ENCODE measurements at regions not wholly inside any gene's neighbourhood (a gene's known extent, or its start where the extent isn't known, plus 50 kb on each side); places are given as distances from the start of the nearest gene placed in this dataset.

DNA sequence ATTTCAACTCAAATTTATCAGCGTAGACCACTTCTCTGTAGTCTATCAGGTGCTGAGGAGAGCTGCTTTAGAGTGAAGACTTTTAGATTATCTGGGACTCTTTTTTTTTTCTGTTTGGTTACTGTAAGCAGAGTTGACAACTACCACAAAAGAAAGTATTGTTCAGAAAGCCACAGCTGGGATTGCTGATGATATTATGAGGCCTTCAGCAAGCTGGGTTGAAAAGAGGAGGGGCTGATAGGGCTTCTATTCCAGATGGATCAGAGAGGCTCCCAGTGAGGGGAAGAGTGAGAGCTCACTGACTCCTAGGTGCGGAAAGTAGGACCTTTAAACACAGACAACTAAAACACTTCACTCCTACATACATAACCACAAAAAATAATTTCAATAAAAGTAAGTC is 188.5 kb upstream of the FERD3L start:
- Histone ChIP-seq H3K79me2 (ENCODE audit: insufficient read depth, low read depth) (no peaks in the 10 kb centered on the region), H3K27ac (no peak overlapping the region), H3K4me3 (IDR thresholded peaks at IDR 0.05; ENCODE audit: insufficient read depth, low read depth, low read length) (no peak overlapping the region), H3K4me2 (no peak overlapping the region), H4K20me1 (ENCODE audit: insufficient read depth) (no peaks in the 10 kb centered on the region), H3K9ac (no peak overlapping the region), H3K27me3 (ENCODE audit: insufficient read depth, low read depth) (no peaks in the 10 kb centered on the region), H2AFZ (ENCODE audit: low read depth) (no peak overlapping the region), H3K4me1 (ENCODE audit: low read depth, poor library complexity, severe bottlenecking) (no peaks in the 10 kb centered on the region), H3K36me3 (ENCODE audit: insufficient read depth) (no peaks in the 10 kb centered on the region)
- TF ChIP-seq, protein P1, sequence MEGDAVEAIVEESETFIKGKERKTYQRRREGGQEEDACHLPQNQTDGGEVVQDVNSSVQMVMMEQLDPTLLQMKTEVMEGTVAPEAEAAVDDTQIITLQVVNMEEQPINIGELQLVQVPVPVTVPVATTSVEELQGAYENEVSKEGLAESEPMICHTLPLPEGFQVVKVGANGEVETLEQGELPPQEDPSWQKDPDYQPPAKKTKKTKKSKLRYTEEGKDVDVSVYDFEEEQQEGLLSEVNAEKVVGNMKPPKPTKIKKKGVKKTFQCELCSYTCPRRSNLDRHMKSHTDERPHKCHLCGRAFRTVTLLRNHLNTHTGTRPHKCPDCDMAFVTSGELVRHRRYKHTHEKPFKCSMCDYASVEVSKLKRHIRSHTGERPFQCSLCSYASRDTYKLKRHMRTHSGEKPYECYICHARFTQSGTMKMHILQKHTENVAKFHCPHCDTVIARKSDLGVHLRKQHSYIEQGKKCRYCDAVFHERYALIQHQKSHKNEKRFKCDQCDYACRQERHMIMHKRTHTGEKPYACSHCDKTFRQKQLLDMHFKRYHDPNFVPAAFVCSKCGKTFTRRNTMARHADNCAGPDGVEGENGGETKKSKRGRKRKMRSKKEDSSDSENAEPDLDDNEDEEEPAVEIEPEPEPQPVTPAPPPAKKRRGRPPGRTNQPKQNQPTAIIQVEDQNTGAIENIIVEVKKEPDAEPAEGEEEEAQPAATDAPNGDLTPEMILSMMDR (conservative IDR thresholded peaks at IDR 0.05; ENCODE audit: low read depth, low read length), result no peak

DNA sequence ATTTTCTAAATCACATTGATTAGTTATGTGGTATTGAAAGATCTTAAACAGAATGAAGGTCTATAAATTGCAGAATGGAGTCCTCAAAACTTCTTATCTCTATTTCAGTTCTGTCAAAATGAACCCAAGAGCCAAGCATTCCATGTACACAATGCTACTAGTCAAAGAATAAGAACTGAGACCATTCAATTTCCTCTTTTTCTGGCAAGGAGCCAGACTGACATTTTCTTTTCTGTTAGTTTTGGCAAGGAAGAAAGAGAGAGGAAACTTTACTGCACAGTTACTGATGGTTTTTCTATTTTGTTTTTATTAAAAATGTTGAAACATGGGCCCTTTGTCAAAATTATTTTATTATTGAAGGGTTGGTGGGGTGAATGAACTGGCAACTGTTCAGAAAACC is 181.8 kb upstream of the FERD3L start:
- Histone ChIP-seq H4K20me1 (ENCODE audit: insufficient read depth) (no peaks in the 10 kb centered on the region), H3K79me2 (ENCODE audit: insufficient read depth, low read depth) (no peaks in the 10 kb centered on the region), H3K9ac (no peak overlapping the region), H3K27ac (no peak overlapping the region), H3K4me1 (ENCODE audit: low read depth, poor library complexity, severe bottlenecking) (no peaks in the 10 kb centered on the region), H2AFZ (ENCODE audit: low read depth) (no peak overlapping the region), H3K36me3 (ENCODE audit: insufficient read depth) (no peaks in the 10 kb centered on the region), H3K27me3 (ENCODE audit: insufficient read depth, low read depth) (no peaks in the 10 kb centered on the region), H3K4me3 (IDR thresholded peaks at IDR 0.05; ENCODE audit: insufficient read depth, low read depth, low read length) (no peak overlapping the region), H3K4me2 (no peak overlapping the region)
- TF ChIP-seq, protein P1 (conservative IDR thresholded peaks at IDR 0.05; ENCODE audit: low read depth, low read length), result no peak

DNA sequence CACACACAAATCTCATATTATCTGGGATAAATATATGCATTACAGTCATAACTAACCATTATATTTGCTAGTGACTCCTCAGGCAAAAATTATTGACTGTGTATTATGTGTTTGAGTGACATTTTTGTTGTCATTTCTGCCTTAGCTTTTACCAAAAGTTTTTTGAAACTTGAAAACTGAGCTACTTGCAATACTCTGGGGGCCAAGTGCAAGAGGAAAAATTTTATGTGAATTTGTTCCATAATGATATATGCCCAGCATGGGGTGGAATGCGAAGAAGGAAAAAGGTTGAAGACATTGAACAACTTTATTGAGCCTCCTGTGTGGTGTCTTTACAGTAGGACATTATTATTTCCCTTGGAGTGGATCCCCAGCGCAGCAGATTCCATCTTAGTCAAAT is 176.8 kb upstream of the FERD3L start:
- H3K4me3 ChIP-seq (IDR thresholded peaks at IDR 0.05; ENCODE audit: insufficient read depth, low read depth, low read length), result no peak overlapping the region
- H3K36me3 ChIP-seq (ENCODE audit: insufficient read depth), result no peaks in the 10 kb centered on the region
- no peak overlapping the region for H3K27ac ChIP-seq
- H3K4me2 ChIP-seq, result no peak overlapping the region
- no peaks in the 10 kb centered on the region for H3K27me3 ChIP-seq (ENCODE audit: insufficient read depth, low read depth)
- H3K9ac ChIP-seq, result no peak overlapping the region
- H3K79me2 ChIP-seq (ENCODE audit: insufficient read depth, low read depth), result no peaks in the 10 kb centered on the region
- TF ChIP-seq, protein P1 (conservative IDR thresholded peaks at IDR 0.05; ENCODE audit: low read depth, low read length), result no peak
- no peaks in the 10 kb centered on the region for H4K20me1 ChIP-seq (ENCODE audit: insufficient read depth)
- H3K4me1 ChIP-seq (ENCODE audit: low read depth, poor library complexity, severe bottlenecking), result no peaks in the 10 kb centered on the region
- H2AFZ ChIP-seq (ENCODE audit: low read depth), result no peak overlapping the region

DNA sequence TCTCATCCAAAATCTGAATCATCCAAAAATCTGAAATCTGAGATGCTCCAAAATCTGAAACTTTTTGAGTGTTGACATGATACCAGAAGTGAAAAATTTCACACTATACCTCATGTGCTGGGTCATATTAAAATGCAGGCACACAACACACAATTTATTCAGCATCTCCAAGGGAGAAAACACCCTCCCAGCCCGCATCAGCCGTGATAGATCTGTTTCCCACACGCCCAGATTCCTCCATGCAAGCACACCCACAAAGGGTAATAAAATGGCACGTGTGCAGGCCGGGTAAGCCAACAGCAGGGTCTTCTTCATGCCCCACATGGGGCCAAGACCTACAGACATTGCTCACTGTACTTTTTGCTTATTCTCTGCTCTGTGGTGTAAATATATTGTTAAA is 173.1 kb upstream of the FERD3L start:
- Histone ChIP-seq H3K27ac (no peak overlapping the region), H3K36me3 (ENCODE audit: insufficient read depth) (no peaks in the 10 kb centered on the region), H3K4me3 (IDR thresholded peaks at IDR 0.05; ENCODE audit: insufficient read depth, low read depth, low read length) (no peak overlapping the region), H3K4me1 (ENCODE audit: low read depth, poor library complexity, severe bottlenecking) (no peaks in the 10 kb centered on the region), H4K20me1 (ENCODE audit: insufficient read depth) (no peaks in the 10 kb centered on the region), H3K79me2 (ENCODE audit: insufficient read depth, low read depth) (no peaks in the 10 kb centered on the region), H3K27me3 (ENCODE audit: insufficient read depth, low read depth) (no peaks in the 10 kb centered on the region), H2AFZ (ENCODE audit: low read depth) (no peak overlapping the region), H3K4me2 (no peak overlapping the region), H3K9ac (no peak overlapping the region)
- TF ChIP-seq, protein P1 (conservative IDR thresholded peaks at IDR 0.05; ENCODE audit: low read depth, low read length), result no peak

DNA sequence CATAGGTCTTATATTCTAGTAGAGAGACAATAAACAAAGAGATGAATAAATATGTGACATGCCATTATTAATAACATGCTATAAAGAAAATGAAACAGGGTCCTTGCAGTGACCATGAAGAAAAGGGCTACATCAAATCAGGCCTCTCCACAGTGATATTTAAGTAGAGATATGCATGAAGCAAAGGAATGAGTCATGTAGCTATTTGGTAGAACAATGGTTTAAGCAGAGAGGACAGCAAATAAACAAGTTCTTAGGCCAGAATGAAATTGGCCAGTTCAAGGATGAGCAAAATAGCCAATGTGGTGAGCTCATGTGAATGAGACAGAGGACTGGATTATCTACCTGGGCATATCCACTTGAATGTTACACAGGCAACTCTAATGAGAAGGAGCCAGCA is 172.2 kb upstream of the FERD3L start:
- TF ChIP-seq, protein P1 (conservative IDR thresholded peaks at IDR 0.05; ENCODE audit: low read depth, low read length), result no peak
- Histone ChIP-seq H3K9ac (no peak overlapping the region), H3K36me3 (ENCODE audit: insufficient read depth) (no peaks in the 10 kb centered on the region), H3K4me3 (IDR thresholded peaks at IDR 0.05; ENCODE audit: insufficient read depth, low read depth, low read length) (no peak overlapping the region), H3K27ac (no peak overlapping the region), H3K79me2 (ENCODE audit: insufficient read depth, low read depth) (no peaks in the 10 kb centered on the region), H4K20me1 (ENCODE audit: insufficient read depth) (no peaks in the 10 kb centered on the region), H3K4me2 (no peak overlapping the region), H2AFZ (ENCODE audit: low read depth) (no peak overlapping the region), H3K4me1 (ENCODE audit: low read depth, poor library complexity, severe bottlenecking) (no peaks in the 10 kb centered on the region), H3K27me3 (ENCODE audit: insufficient read depth, low read depth) (no peaks in the 10 kb centered on the region)

Measured in KMS-11 (cell line).